ENCODE measurements at regions not wholly inside any gene's neighbourhood (a gene's known extent, or its start where the extent isn't known, plus 50 kb on each side); places are given as distances from the start of the nearest gene placed in this dataset.

DNA sequence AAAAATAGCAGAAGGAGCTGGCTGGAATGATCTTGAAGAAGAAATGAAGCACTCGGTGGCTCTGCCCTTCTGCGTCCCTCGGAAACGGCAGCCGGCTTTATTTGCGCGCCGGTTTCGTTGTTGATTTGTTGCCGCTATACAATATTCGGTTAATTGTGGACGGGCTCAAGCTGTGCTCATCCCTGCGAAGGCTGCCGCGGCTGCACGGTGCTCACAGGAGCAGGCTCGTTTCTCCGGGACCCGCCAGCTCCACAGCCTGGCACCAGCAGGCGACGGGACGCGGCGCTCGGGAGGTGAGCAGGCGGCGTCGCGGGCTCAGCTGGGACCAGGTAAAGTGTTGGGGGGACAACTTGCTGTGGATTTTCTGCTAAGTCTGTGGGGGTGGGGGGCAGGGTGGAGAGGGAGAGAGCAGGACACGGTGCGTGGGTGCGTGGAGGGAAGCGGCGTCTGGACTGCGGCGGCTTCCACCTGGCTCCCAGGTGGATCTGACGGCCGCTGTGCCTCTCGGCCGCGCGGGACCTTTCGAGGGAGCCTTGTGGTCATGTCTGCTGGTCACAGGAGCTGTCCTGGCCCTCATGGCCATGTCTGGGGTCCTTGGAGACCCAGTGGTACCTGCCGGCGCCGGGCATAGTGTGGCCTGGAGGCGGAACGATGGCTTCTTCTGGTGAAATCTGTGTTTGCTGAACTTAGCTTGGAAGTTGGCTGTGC lies 90.9 kb downstream of the TEX29 start:
- H3K36me3 ChIP-seq (ENCODE audit: control insufficient read depth in 1 of 2, insufficient read depth in 2 of 2, low read length in 1 of 2), result no peaks in the 10 kb centered on the region
- no peaks in the 10 kb centered on the region for H3K9me3 ChIP-seq (ENCODE audit: control insufficient read depth, low read length)
- H3K27ac ChIP-seq (ENCODE audit: low read depth in 1 of 2, low read length in 2 of 2), result no peak overlapping the region
- H3K4me3 ChIP-seq (ENCODE audit: low read length in 2 of 2), result no peak overlapping the region
- H3K4me1 ChIP-seq (ENCODE audit: control insufficient read depth in 1 of 2, insufficient read depth in 2 of 2, low read length in 2 of 2), result no peaks in the 10 kb centered on the region
- intact Hi-C loops (cut with DNase I), result no loop called here
- ATAC-seq (ENCODE audit: low FRiP score) (no peak), DNase-seq (no peak)
- no peaks in the 10 kb centered on the region for H3K27me3 ChIP-seq (ENCODE audit: control insufficient read depth in 1 of 2, insufficient read depth in 2 of 2, low read length in 1 of 2)
- 26 to 43% methylated on average over 47 to 48 of the region's 48 CpGs for WGBS, 2 donors

- Histone ChIP-seq H3K4me1 (ENCODE audit: control insufficient read depth in 1 of 2, insufficient read depth in 2 of 2, low read length in 2 of 2) (no peaks in the 10 kb centered on the region), H3K27ac (ENCODE audit: low read depth in 1 of 2, low read length in 2 of 2) (no peak overlapping the region), H3K36me3 (ENCODE audit: control insufficient read depth in 1 of 2, insufficient read depth in 2 of 2, low read length in 1 of 2) (no peaks in the 10 kb centered on the region), H3K9me3 (ENCODE audit: control insufficient read depth, low read length) (no peaks in the 10 kb centered on the region), H3K4me3 (ENCODE audit: low read length in 2 of 2) (no peak overlapping the region), H3K27me3 (ENCODE audit: control insufficient read depth in 1 of 2, insufficient read depth in 2 of 2, low read length in 1 of 2) (no peaks in the 10 kb centered on the region)
- DNase-seq (no peak), ATAC-seq (ENCODE audit: low FRiP score) (no peak)
- 55 to 57% methylated on average over 15 of the region's 15 CpGs for WGBS, 2 donors
- intact Hi-C loops (cut with DNase I), result no loop called here
These were observed 91.6 kb downstream of the TEX29 start for GRCh38 chr13:111411919-111412650.

DNA sequence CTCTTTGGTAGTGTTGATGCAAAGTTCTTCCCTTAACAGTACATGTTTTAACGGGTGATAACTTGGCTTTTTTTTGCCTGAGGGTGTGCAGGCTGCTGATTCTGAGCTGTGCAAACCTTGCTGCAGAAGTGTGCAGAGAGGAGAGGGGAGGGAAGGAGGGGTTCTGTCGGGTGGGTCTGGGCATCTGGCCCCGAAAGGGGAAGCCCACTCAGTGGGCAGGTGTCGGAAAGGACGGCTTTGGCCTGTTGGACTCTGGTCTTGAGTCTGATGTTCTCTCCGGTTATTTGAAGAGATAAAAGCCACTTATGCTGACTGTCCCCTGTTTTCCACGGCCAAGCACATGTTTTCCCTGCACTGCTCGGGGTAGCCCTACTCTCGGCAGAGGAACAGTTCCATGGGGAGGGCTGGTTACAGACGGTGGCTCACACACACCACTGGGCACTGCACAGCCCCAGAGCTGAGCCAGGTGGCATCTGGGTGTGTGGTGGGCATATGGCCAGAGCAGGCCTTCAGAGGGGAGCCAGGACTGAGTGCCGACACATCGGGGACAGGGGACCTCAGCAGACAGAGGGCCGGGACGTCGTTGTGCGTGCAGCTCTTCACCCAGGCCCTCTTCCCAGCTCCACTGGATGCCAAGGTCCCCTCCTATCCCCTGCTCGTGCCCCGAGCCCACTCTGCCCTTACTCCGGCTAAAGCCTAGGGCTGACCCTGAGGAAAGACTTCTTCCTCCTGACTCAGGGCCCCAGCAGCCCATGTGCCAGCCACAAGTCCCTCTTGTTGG lies 93.2 kb downstream of the TEX29 start:
- H3K4me3 ChIP-seq (ENCODE audit: low read length in 2 of 2), result no peak overlapping the region
- ATAC-seq (ENCODE audit: low FRiP score) (no peak), DNase-seq (no peak)
- intact Hi-C loops (cut with DNase I), result no loop called here
- H3K27ac ChIP-seq (ENCODE audit: low read depth in 1 of 2, low read length in 2 of 2), result no peak overlapping the region
- WGBS, 2 donors, result 69 to 73% methylated on average over 13 to 19 of the region's 19 CpGs
- H3K27me3 ChIP-seq (ENCODE audit: control insufficient read depth in 1 of 2, insufficient read depth in 2 of 2, low read length in 1 of 2), result no peaks in the 10 kb centered on the region
- H3K9me3 ChIP-seq (ENCODE audit: control insufficient read depth, low read length), result no peaks in the 10 kb centered on the region
- H3K4me1 ChIP-seq (ENCODE audit: control insufficient read depth in 1 of 2, insufficient read depth in 2 of 2, low read length in 2 of 2), result no peaks in the 10 kb centered on the region
- no peaks in the 10 kb centered on the region for H3K36me3 ChIP-seq (ENCODE audit: control insufficient read depth in 1 of 2, insufficient read depth in 2 of 2, low read length in 1 of 2)

DNA sequence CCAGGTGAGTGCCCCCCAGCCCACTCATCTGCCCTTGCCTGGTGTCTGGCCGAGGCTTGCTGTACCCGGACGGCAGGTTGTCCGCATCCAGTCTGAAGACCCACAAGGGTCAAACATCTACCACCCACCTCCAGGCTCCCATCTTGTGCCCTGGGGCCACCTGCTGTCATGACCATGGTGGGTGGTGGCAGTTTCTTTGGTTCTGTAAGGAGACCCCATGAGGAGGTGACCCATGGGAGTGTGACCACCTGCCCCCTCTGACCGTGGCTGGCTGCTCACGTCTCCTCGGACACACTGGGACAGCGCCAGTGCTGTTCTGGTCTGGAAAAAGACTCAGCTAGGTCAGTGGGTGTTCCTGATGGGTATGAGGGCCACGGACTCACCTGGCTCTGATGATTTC lies 93.9 kb downstream of the TEX29 start:
- Histone ChIP-seq H3K4me3 (ENCODE audit: low read length in 2 of 2) (no peak overlapping the region), H3K9me3 (ENCODE audit: control insufficient read depth, low read length) (no peaks in the 10 kb centered on the region), H3K27me3 (ENCODE audit: control insufficient read depth in 1 of 2, insufficient read depth in 2 of 2, low read length in 1 of 2) (no peaks in the 10 kb centered on the region), H3K4me1 (ENCODE audit: control insufficient read depth in 1 of 2, insufficient read depth in 2 of 2, low read length in 2 of 2) (no peaks in the 10 kb centered on the region), H3K36me3 (ENCODE audit: control insufficient read depth in 1 of 2, insufficient read depth in 2 of 2, low read length in 1 of 2) (no peaks in the 10 kb centered on the region), H3K27ac (ENCODE audit: low read depth in 1 of 2, low read length in 2 of 2) (no peak overlapping the region)
- DNase-seq, result no peak
- ATAC-seq (ENCODE audit: low FRiP score), result no peak
- intact Hi-C loops (cut with DNase I), result no loop called here
- 78% methylated on average over 9 of the region's 9 CpGs for WGBS, 2 donors

- H3K9me3 ChIP-seq (ENCODE audit: control insufficient read depth, low read length), result no peaks in the 10 kb centered on the region
These were observed 94.8 kb downstream of the TEX29 start for GRCh38 chr13:111415246-111415645.

GRCh38 chr13:111415765-111416164 lies 95.3 kb downstream of the TEX29 start:
- H3K27ac ChIP-seq (ENCODE audit: low read depth in 1 of 2, low read length in 2 of 2), result no peak overlapping the region
- no peaks in the 10 kb centered on the region for H3K4me1 ChIP-seq (ENCODE audit: control insufficient read depth in 1 of 2, insufficient read depth in 2 of 2, low read length in 2 of 2)
- H3K4me3 ChIP-seq (ENCODE audit: low read length in 2 of 2), result no peak overlapping the region
- no peaks in the 10 kb centered on the region for H3K27me3 ChIP-seq (ENCODE audit: control insufficient read depth in 1 of 2, insufficient read depth in 2 of 2, low read length in 1 of 2)
- WGBS, 2 donors, result 97% methylated on average over 1 of the region's 1 CpG
- DNase-seq (no peak), ATAC-seq (ENCODE audit: low FRiP score) (no peak)
- no peaks in the 10 kb centered on the region for H3K9me3 ChIP-seq (ENCODE audit: control insufficient read depth, low read length)
- intact Hi-C loops (cut with DNase I), result no loop called here
- no peaks in the 10 kb centered on the region for H3K36me3 ChIP-seq (ENCODE audit: control insufficient read depth in 1 of 2, insufficient read depth in 2 of 2, low read length in 1 of 2)

More at GRCh38 chr13:111415246-111415645, 94.8 kb downstream of the TEX29 start:
- no peak overlapping the region for H3K27ac ChIP-seq (ENCODE audit: low read depth in 1 of 2, low read length in 2 of 2)
- intact Hi-C loops (cut with DNase I), result no loop called here
- H3K27me3 ChIP-seq (ENCODE audit: control insufficient read depth in 1 of 2, insufficient read depth in 2 of 2, low read length in 1 of 2), result no peaks in the 10 kb centered on the region
- no peaks in the 10 kb centered on the region for H3K36me3 ChIP-seq (ENCODE audit: control insufficient read depth in 1 of 2, insufficient read depth in 2 of 2, low read length in 1 of 2)
- DNase-seq (no peak), ATAC-seq (ENCODE audit: low FRiP score) (no peak)
- no peak overlapping the region for H3K4me3 ChIP-seq (ENCODE audit: low read length in 2 of 2)
- H3K4me1 ChIP-seq (ENCODE audit: control insufficient read depth in 1 of 2, insufficient read depth in 2 of 2, low read length in 2 of 2), result no peaks in the 10 kb centered on the region
- WGBS, 2 donors, result 54 to 62% methylated on average over 8 of the region's 8 CpGs

DNA sequence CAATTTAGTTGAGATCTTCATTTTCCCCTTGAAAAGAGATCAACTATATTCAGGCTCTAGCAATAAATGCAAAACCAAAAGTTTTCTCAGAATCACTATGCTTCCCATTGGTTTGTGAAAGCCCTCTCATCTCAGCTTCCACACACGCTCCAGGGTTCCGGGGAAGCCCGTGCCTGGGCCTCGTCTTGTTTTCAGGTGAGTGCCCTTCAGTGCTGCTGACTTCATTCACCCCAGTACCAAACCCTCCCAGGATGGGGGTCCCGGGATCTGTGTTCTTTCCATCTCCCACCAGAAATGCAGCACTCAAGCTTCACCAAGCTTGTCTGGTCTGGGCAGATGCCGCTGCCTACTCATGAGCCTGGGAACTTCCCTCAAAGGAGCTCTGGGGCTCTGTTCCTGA lies 97.7 kb downstream of the TEX29 start:
- Histone ChIP-seq H3K36me3 (ENCODE audit: control insufficient read depth in 1 of 2, insufficient read depth in 2 of 2, low read length in 1 of 2) (no peaks in the 10 kb centered on the region), H3K4me1 (ENCODE audit: control insufficient read depth in 1 of 2, insufficient read depth in 2 of 2, low read length in 2 of 2) (no peaks in the 10 kb centered on the region), H3K27ac (ENCODE audit: low read depth in 1 of 2, low read length in 2 of 2) (no peak overlapping the region), H3K27me3 (ENCODE audit: control insufficient read depth in 1 of 2, insufficient read depth in 2 of 2, low read length in 1 of 2) (no peaks in the 10 kb centered on the region), H3K4me3 (ENCODE audit: low read length in 2 of 2) (no peak overlapping the region), H3K9me3 (ENCODE audit: control insufficient read depth, low read length) (no peaks in the 10 kb centered on the region)
- intact Hi-C loops (cut with DNase I), result no loop called here
- DNase-seq (peak in 1 of 2 donors; percentile 51), ATAC-seq (ENCODE audit: low FRiP score) (no peak)
- WGBS, 2 donors, result 78 to 90% methylated on average over 6 of the region's 6 CpGs

GRCh38 chr13:111420113-111420876 lies 99.9 kb downstream of the TEX29 start:
- H3K4me3 ChIP-seq (ENCODE audit: low read length in 2 of 2), result no peak overlapping the region
- ATAC-seq (ENCODE audit: low FRiP score) (no peak), DNase-seq (peak in 1 of 2 donors; percentile 55)
- H3K36me3 ChIP-seq (ENCODE audit: control insufficient read depth in 1 of 2, insufficient read depth in 2 of 2, low read length in 1 of 2), result no peaks in the 10 kb centered on the region
- no peaks in the 10 kb centered on the region for H3K4me1 ChIP-seq (ENCODE audit: control insufficient read depth in 1 of 2, insufficient read depth in 2 of 2, low read length in 2 of 2)
- intact Hi-C loops (cut with DNase I), result no loop called here
- H3K9me3 ChIP-seq (ENCODE audit: control insufficient read depth, low read length), result no peaks in the 10 kb centered on the region
- no peak overlapping the region for H3K27ac ChIP-seq (ENCODE audit: low read depth in 1 of 2, low read length in 2 of 2)
- H3K27me3 ChIP-seq (ENCODE audit: control insufficient read depth in 1 of 2, insufficient read depth in 2 of 2, low read length in 1 of 2), result no peaks in the 10 kb centered on the region
- WGBS, 2 donors, result 90 to 91% methylated on average over 20 of the region's 20 CpGs

Data from aorta (tissue), 5 donors.